ENCODE measurements at regions not wholly inside any gene's neighbourhood (a gene's known extent, or its start where the extent isn't known, plus 50 kb on each side); places are given as distances from the start of the nearest gene placed in this dataset.

DNA sequence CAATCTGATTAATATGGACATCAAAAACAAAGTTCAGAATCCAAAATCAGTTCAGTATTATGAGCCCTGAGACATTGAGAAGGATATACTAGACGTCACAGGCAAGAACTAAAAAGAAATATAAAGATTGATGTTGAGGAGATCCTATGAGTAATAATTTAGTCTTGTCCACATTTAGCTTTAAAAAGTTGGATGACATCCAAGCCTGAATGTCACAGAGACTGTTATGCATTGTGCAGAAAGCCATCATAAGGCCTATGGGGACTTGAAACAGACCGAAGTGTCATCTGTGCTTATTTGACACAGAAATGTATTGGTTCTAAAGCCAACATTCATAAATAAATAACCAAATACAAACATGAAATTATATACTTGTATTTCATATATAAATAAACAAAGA is 581.8 kb upstream of the MMS22L start (continued):
- TF ChIP-seq CTCF (IDR thresholded peaks at IDR 0.05 in 2 of 3, conservative IDR thresholded peaks at IDR 0.05 in 1 of 3; ENCODE audit: borderline replicate concordance in 1 of 3, insufficient read depth in 1 of 3, low read depth in 2 of 3, low read length in 2 of 3), result no peak
- no peak for TF ChIP-seq YY1 (IDR thresholded peaks at IDR 0.05; ENCODE audit: extremely low read depth, insufficient replicate concordance, low read depth, low read length)
- no peak for TF ChIP-seq EGR1 (IDR thresholded peaks at IDR 0.05; ENCODE audit: low read depth)
- no peak for TF ChIP-seq FOSL1 (IDR thresholded peaks at IDR 0.05; ENCODE audit: low read depth)

DNA sequence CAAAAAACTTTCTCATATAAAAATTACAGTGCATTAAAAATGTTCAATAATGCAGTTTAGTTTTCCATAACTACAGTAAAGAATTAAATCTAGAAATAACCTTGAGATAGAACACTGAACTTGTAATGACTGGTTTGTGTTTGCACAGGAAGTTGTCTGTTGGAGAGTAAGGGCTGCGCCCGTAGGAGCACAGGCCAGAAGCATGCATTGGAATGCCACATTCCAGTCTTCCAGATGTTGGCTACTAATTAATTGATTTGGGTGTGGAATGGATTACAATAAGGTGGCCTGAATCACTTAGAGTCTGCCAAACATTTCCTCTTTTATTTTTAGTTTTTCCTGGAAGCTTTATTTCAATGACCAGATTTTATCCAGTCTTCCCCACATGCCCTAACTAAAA is 582.6 kb upstream of the MMS22L start:
- H2AFZ ChIP-seq (ENCODE audit: low read depth, low read length, poor library complexity, severe bottlenecking), result no peak overlapping the region
- intact Hi-C loops (cut with micrococcal nuclease), result no loop called here
- H3K36me3 ChIP-seq (ENCODE audit: control insufficient read depth in 1 of 2, insufficient read depth in 2 of 2, low read length in 2 of 2), result no peaks in the 10 kb centered on the region
- no peak for ATAC-seq
- RAD21 ChIA-PET (ENCODE audit: low non-redundant PET in 1 of 2, low total read pairs in 2 of 2, uncharacterized antibody in 2 of 2, unreplicated experiment in 2 of 2), result no interaction called here
- H3K9ac ChIP-seq (ENCODE audit: low read length), result no peak overlapping the region
- 0 out of 2 replicates have a peak, but pooled peaks cover 3% of the 10 kb centered on the region for H3K27me3 ChIP-seq (ENCODE audit: insufficient read depth, low read length)
- TF ChIP-seq EGR1 (IDR thresholded peaks at IDR 0.05; ENCODE audit: low read depth), result no peak
- TF ChIP-seq, protein P1, sequence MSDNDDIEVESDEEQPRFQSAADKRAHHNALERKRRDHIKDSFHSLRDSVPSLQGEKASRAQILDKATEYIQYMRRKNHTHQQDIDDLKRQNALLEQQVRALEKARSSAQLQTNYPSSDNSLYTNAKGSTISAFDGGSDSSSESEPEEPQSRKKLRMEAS (IDR thresholded peaks at IDR 0.05), result no peak
- H3K4me1 ChIP-seq (ENCODE audit: control insufficient read depth in 1 of 2, insufficient read depth in 2 of 2, low read length in 2 of 2), result no peaks in the 10 kb centered on the region
- no TSS peak for BruUV-seq (replicated peaks)
- no peaks in the 10 kb centered on the region for H3K9me2 ChIP-seq (ENCODE audit: insufficient read depth)
- H3K27ac ChIP-seq (ENCODE audit: low read depth, low read length), result no peak overlapping the region
- no peaks in the 10 kb centered on the region for H4K20me1 ChIP-seq (ENCODE audit: insufficient read depth)
- H3K4me3 ChIP-seq (replicated peaks in 1 of 2; ENCODE audit: low read depth in 1 of 2, low read length in 2 of 2), result no peak overlapping the region
- no peak for DNase-seq (ENCODE audit: low read depth, low spot score)
- no peak overlapping the region for H3K4me2 ChIP-seq (ENCODE audit: low read length)
- CTCF ChIA-PET, result no interaction called here
- H3K9me3 ChIP-seq (ENCODE audit: control insufficient read depth in 1 of 2, insufficient read depth in 1 of 2, low read depth in 1 of 2, low read length in 2 of 2), result no peaks in the 10 kb centered on the region
- POLR2A ChIA-PET, result no interaction called here
- H3K79me2 ChIP-seq (ENCODE audit: insufficient read depth, low read length), result no peaks in the 10 kb centered on the region

- H3K27ac ChIP-seq (ENCODE audit: low read depth, low read length), result no peak overlapping the region
- no peak overlapping the region for H3K9ac ChIP-seq (ENCODE audit: low read length)
- intact Hi-C loops (cut with micrococcal nuclease), result no loop called here
- POLR2A ChIA-PET, result no interaction called here
- H3K36me3 ChIP-seq (ENCODE audit: control insufficient read depth in 1 of 2, insufficient read depth in 2 of 2, low read length in 2 of 2), result no peaks in the 10 kb centered on the region
- ATAC-seq (no peak), DNase-seq (ENCODE audit: low read depth, low spot score) (no peak)
- no peaks in the 10 kb centered on the region for H3K4me1 ChIP-seq (ENCODE audit: control insufficient read depth in 1 of 2, insufficient read depth in 2 of 2, low read length in 2 of 2)
- no peaks in the 10 kb centered on the region for H3K9me2 ChIP-seq (ENCODE audit: insufficient read depth)
- no peaks in the 10 kb centered on the region for H3K9me3 ChIP-seq (ENCODE audit: control insufficient read depth in 1 of 2, insufficient read depth in 1 of 2, low read depth in 1 of 2, low read length in 2 of 2)
- no peak overlapping the region for H3K4me2 ChIP-seq (ENCODE audit: low read length)
- no peaks in the 10 kb centered on the region for H4K20me1 ChIP-seq (ENCODE audit: insufficient read depth)
- CTCF ChIA-PET, result no interaction called here
- RAD21 ChIA-PET (ENCODE audit: low non-redundant PET in 1 of 2, low total read pairs in 2 of 2, uncharacterized antibody in 2 of 2, unreplicated experiment in 2 of 2), result no interaction called here
- no peaks in the 10 kb centered on the region for H3K79me2 ChIP-seq (ENCODE audit: insufficient read depth, low read length)
- BruUV-seq (replicated peaks), result no TSS peak
- no peak overlapping the region for H3K4me3 ChIP-seq (replicated peaks in 1 of 2; ENCODE audit: low read depth in 1 of 2, low read length in 2 of 2)
- 0 out of 2 replicates have a peak, but pooled peaks cover 3% of the 10 kb centered on the region for H3K27me3 ChIP-seq (ENCODE audit: insufficient read depth, low read length)
- no peak overlapping the region for H2AFZ ChIP-seq (ENCODE audit: low read depth, low read length, poor library complexity, severe bottlenecking)
- TF ChIP-seq CTCF (IDR thresholded peaks at IDR 0.05 in 2 of 3, conservative IDR thresholded peaks at IDR 0.05 in 1 of 3; ENCODE audit: borderline replicate concordance in 1 of 3, insufficient read depth in 1 of 3, low read depth in 2 of 3, low read length in 2 of 3) (no peak), ZFX (IDR thresholded peaks at IDR 0.05) (no peak), SIN3A (IDR thresholded peaks at IDR 0.05; ENCODE audit: low read depth) (no peak), EGR1 (IDR thresholded peaks at IDR 0.05; ENCODE audit: low read depth) (no peak), RAD21 (IDR thresholded peaks at IDR 0.05; ENCODE audit: low read depth) (no peak), POLR2A (IDR thresholded peaks at IDR 0.05; ENCODE audit: borderline replicate concordance, extremely low read depth, insufficient read depth, insufficient read length) (no peak), EZH2 (IDR thresholded peaks at IDR 0.05) (no peak), ELF1 (IDR thresholded peaks at IDR 0.05; ENCODE audit: borderline replicate concordance, low read depth) (no peak), FOSL1 (IDR thresholded peaks at IDR 0.05; ENCODE audit: low read depth) (no peak)
- TF ChIP-seq, protein P2, sequence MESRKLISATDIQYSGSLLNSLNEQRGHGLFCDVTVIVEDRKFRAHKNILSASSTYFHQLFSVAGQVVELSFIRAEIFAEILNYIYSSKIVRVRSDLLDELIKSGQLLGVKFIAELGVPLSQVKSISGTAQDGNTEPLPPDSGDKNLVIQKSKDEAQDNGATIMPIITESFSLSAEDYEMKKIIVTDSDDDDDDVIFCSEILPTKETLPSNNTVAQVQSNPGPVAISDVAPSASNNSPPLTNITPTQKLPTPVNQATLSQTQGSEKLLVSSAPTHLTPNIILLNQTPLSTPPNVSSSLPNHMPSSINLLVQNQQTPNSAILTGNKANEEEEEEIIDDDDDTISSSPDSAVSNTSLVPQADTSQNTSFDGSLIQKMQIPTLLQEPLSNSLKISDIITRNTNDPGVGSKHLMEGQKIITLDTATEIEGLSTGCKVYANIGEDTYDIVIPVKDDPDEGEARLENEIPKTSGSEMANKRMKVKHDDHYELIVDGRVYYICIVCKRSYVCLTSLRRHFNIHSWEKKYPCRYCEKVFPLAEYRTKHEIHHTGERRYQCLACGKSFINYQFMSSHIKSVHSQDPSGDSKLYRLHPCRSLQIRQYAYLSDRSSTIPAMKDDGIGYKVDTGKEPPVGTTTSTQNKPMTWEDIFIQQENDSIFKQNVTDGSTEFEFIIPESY (IDR thresholded peaks at IDR 0.05; ENCODE audit: extremely low read depth, insufficient replicate concordance, low read length), result no peak
Observed at GRCh38 chr6:97866616-97867015, 583.6 kb upstream of the MMS22L start.

Data from HCT116 (cell line).